ENCODE measurements at regions not wholly inside any gene's neighbourhood (a gene's known extent, or its start where the extent isn't known, plus 50 kb on each side); places are given as distances from the start of the nearest gene placed in this dataset.
"Not testable (repeated sequence)": the region's sequence is repeated elsewhere in the genome, so short reads cannot be mapped to it uniquely, and the experiment has no call there.

DNA sequence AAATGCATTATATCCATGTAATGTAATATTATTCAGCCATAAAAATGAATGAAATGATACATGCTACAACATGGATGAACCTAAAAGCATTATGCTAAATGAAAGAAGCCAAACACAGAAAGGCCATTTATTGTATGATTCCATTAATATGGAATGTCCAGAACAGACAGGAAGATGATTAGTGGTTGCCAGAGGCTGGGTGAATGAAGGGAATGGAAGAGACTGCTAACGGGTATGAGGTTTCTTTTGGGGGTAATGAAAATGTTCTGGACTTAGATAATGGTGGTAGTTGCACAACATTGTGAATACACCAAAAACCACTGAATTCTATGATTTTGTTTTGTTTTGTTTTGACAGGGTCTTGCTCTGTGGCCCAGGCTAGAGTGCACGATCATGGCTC lies 61.6 kb upstream of the MAP4 start:
- H3K4me1 ChIP-seq (ENCODE audit: control insufficient read depth, insufficient read depth, low read length, poor library complexity, severe bottlenecking), result no peaks in the 10 kb centered on the region
- DNase-seq, result no peak
- H3K27ac ChIP-seq (ENCODE audit: insufficient read depth, low read length, poor library complexity, severe bottlenecking), result no peak overlapping the region
- no peaks in the 10 kb centered on the region for H3K36me3 ChIP-seq (ENCODE audit: control insufficient read depth, insufficient read depth, low read length)
- H3K9me3 ChIP-seq (ENCODE audit: control insufficient read depth, low read length), result no peaks in the 10 kb centered on the region
- no peaks in the 10 kb centered on the region for H3K27me3 ChIP-seq (replicated peaks; ENCODE audit: control insufficient read depth, insufficient read depth, low read length, poor library complexity, severe bottlenecking)
- no peak overlapping the region for H3K4me3 ChIP-seq (ENCODE audit: insufficient read depth, low read depth, low read length, poor library complexity, severe bottlenecking)

GRCh38 chr3:48070030-48070429 lies 53.8 kb upstream of the MAP4 start:
- H3K4me3 ChIP-seq (ENCODE audit: insufficient read depth, low read depth, low read length, poor library complexity, severe bottlenecking), result no peak overlapping the region
- no peaks in the 10 kb centered on the region for H3K27me3 ChIP-seq (replicated peaks; ENCODE audit: control insufficient read depth, insufficient read depth, low read length, poor library complexity, severe bottlenecking)
- H3K9me3 ChIP-seq (ENCODE audit: control insufficient read depth, low read length), result no peaks in the 10 kb centered on the region
- no peak overlapping the region for H3K27ac ChIP-seq (ENCODE audit: insufficient read depth, low read length, poor library complexity, severe bottlenecking)
- DNase-seq, result no peak
- H3K36me3 ChIP-seq (ENCODE audit: control insufficient read depth, insufficient read depth, low read length), result no peaks in the 10 kb centered on the region
- H3K4me1 ChIP-seq (ENCODE audit: control insufficient read depth, insufficient read depth, low read length, poor library complexity, severe bottlenecking), result no peaks in the 10 kb centered on the region

GRCh38 chr3:48069339-48069738 lies 53.1 kb upstream of the MAP4 start:
- no peak for DNase-seq

GRCh38 chr3:48068886-48069285 lies 52.7 kb upstream of the MAP4 start:
- no peaks in the 10 kb centered on the region for H3K27me3 ChIP-seq (replicated peaks; ENCODE audit: control insufficient read depth, insufficient read depth, low read length, poor library complexity, severe bottlenecking)
- H3K27ac ChIP-seq (ENCODE audit: insufficient read depth, low read length, poor library complexity, severe bottlenecking), result no peak overlapping the region
- no peaks in the 10 kb centered on the region for H3K9me3 ChIP-seq (ENCODE audit: control insufficient read depth, low read length)
- no peaks in the 10 kb centered on the region for H3K4me1 ChIP-seq (ENCODE audit: control insufficient read depth, insufficient read depth, low read length, poor library complexity, severe bottlenecking)
- DNase-seq, result no peak
- no peaks in the 10 kb centered on the region for H3K36me3 ChIP-seq (ENCODE audit: control insufficient read depth, insufficient read depth, low read length)
- no peak overlapping the region for H3K4me3 ChIP-seq (ENCODE audit: insufficient read depth, low read depth, low read length, poor library complexity, severe bottlenecking)

More at GRCh38 chr3:48069339-48069738, 53.1 kb upstream of the MAP4 start:
- Histone ChIP-seq H3K27me3 (replicated peaks; ENCODE audit: control insufficient read depth, insufficient read depth, low read length, poor library complexity, severe bottlenecking) (no peaks in the 10 kb centered on the region), H3K4me3 (ENCODE audit: insufficient read depth, low read depth, low read length, poor library complexity, severe bottlenecking) (no peak overlapping the region), H3K9me3 (ENCODE audit: control insufficient read depth, low read length) (no peaks in the 10 kb centered on the region), H3K4me1 (ENCODE audit: control insufficient read depth, insufficient read depth, low read length, poor library complexity, severe bottlenecking) (no peaks in the 10 kb centered on the region), H3K27ac (ENCODE audit: insufficient read depth, low read length, poor library complexity, severe bottlenecking) (no peak overlapping the region), H3K36me3 (ENCODE audit: control insufficient read depth, insufficient read depth, low read length) (no peaks in the 10 kb centered on the region)

DNA sequence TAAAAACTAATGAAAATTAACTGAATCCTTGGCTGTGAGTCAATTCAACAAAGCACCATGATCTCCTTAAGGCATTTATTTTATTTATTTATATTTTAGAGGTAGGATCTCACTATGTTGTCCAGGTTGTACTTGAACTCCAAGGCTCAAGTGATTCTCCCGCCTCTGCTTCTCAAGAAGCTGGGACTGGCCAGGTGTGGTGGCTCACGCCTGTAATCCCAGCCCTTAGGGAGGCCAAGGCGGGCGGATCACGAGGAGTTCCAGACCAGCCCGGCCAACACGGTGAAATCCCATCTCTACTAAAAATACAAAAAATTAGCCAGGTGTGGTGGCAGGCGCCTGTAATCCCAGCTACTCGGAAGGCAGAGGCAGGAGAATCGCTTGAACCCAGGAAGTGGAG lies 52.1 kb upstream of the MAP4 start:
- not testable (repeated sequence) for H3K4me1 ChIP-seq (ENCODE audit: control insufficient read depth, insufficient read depth, low read length, poor library complexity, severe bottlenecking); DNase-seq; H3K9me3 ChIP-seq (ENCODE audit: control insufficient read depth, low read length); H3K27ac ChIP-seq (ENCODE audit: insufficient read depth, low read length, poor library complexity, severe bottlenecking); H3K27me3 ChIP-seq (replicated peaks; ENCODE audit: control insufficient read depth, insufficient read depth, low read length, poor library complexity, severe bottlenecking); H3K4me3 ChIP-seq (ENCODE audit: insufficient read depth, low read depth, low read length, poor library complexity, severe bottlenecking); H3K36me3 ChIP-seq (ENCODE audit: control insufficient read depth, insufficient read depth, low read length)

GRCh38 chr3:48067271-48067670 lies 51.1 kb upstream of the MAP4 start:
- Histone ChIP-seq H3K36me3 (ENCODE audit: control insufficient read depth, insufficient read depth, low read length) (no peaks in the 10 kb centered on the region), H3K4me3 (ENCODE audit: insufficient read depth, low read depth, low read length, poor library complexity, severe bottlenecking) (no peak overlapping the region), H3K27me3 (replicated peaks; ENCODE audit: control insufficient read depth, insufficient read depth, low read length, poor library complexity, severe bottlenecking) (no peaks in the 10 kb centered on the region), H3K4me1 (ENCODE audit: control insufficient read depth, insufficient read depth, low read length, poor library complexity, severe bottlenecking) (no peaks in the 10 kb centered on the region), H3K27ac (ENCODE audit: insufficient read depth, low read length, poor library complexity, severe bottlenecking) (no peak overlapping the region), H3K9me3 (ENCODE audit: control insufficient read depth, low read length) (no peaks in the 10 kb centered on the region)
- DNase-seq, result no peak

Data from effector memory CD4-positive, alpha-beta T cell (primary cell).